ENCODE measurements at regions not wholly inside any gene's neighbourhood (a gene's known extent, or its start where the extent isn't known, plus 50 kb on each side); places are given as distances from the start of the nearest gene placed in this dataset.
"Not testable (repeated sequence)": the region's sequence is repeated elsewhere in the genome, so short reads cannot be mapped to it uniquely, and the experiment has no call there.

DNA sequence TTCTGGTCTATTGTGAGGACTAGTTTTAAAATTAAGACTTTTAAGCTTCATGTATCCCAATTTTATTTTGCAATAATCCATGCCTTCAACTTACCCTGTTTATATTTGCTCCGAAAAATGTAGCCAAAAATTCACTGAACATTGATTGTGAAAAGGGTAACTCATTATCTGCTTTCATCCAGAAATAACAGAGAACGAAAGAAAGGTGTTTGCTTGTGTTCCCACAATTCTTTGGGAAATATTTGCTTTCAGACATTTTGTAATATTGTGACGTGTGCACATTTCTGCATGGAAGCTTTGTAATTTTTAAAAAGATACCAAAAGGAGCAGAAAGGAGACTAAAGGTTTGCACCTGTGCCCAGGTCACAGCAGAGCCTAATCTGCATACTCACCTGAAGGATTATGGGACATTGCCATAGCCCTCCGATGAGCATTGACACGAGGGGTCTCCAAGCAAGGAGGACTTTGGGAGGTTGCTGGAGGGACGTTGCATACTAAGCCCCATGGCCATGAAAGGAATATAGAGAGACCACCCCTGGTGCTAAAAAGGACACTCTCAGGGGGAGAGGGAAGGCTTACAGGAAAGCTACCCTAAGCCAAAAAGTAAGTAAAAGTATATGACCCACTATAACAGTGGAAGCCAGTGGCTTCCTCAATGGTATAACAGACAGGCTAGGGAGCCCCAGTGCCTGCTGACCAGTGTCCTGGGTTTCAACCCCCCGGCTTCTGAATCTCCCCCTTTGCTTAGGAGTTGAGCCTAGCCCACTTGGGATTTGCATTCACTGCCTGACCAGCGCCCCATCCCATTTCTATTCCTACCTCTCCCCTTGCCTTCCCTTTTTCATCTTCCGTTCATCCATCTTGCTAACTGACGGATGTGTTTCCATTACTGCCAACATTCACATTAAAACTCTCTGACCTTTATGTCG lies 148.6 kb upstream of the ZC3H12A start:
- DNase-seq: no peak

DNA sequence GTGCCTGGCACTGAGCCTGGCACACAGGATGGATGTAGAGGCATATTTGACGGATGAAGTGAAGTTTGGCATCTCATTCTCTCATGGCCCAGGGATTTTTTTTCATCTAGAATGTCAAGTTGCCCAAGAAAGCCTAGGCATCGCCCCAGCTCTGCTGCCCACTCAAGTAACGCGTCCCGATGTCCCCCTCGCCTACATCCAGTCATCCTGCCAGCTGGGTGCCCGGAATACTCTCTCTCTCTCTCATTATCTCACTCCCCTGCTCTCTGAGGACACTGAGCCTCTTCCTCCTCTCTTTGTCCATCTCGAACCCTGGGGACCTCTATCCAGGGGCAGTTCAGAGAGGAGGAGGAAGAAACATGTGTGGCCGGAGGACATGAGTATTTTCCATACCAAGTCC lies 142.3 kb upstream of the ZC3H12A start:
- DNase-seq: no peak

DNA sequence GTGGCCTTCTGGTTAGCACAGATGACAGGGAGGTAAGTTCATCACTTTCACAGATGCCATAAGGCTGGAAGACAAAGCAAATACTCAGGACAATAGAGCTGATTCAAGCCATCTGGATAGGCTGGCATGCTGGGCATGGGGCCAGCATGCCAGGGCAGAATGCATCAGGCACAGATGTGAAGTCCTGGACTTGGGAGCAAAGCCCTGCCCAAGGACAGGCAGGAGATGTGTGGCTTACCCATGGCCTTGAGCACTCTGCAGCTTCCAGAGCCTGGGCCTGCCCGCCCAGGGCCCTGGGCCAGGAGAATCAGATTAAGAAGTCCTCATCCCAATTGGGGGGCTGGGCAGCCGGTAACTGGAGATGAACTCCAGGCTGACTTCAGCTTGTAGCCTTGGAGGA lies 135.7 kb upstream of the ZC3H12A start:
- DNase-seq: peak; percentile 86 to 97

DNA sequence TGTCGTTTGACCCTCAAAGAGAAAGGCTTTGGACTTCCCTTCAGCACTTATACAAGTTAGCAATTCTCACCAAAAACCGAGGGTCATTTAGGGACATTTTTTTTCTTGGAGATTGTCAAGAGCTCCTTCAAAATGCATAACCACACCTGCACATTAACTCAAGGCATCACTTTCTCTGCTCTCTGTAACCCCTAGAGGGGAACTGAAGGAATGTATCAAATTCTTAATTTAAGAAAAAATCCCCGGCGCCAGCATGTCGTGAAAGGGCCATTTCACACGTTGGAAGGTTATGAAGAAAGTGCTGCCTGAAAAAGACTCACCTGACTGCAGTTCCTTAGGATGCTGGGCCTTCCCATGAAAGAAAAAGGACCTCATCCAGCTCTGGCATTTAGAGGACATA lies 131.6 kb upstream of the ZC3H12A start:
- peak in 1 of 2 experiments; percentile 8 for DNase-seq

DNA sequence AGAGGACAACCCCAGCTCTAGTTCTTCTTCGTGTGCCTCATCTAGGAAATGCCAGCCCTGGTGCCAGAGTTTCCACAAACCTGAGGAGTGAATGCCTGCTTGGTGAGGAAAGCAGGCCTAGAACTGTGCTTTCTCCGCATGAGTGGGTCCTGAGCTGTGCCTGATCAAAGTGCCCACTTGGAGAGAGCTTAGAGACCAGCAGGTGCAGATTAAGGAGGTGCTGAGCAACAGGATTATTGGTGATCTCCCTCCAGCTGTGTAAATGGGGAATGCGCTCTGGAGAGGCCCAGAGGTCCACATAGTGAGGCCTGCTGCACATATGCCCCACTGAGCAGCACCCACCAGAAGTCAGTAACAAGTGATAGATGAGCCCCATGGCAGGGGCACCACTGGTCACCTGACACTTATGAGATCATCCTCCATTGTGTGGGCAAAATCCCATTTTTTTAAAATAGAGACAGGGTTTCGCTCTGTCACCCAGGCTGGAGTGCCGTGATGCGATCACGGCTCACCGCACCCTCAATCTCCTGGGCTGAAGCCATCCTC lies 127.2 kb upstream of the ZC3H12A start:
- DNase-seq: peak; percentile 85 to 95

DNA sequence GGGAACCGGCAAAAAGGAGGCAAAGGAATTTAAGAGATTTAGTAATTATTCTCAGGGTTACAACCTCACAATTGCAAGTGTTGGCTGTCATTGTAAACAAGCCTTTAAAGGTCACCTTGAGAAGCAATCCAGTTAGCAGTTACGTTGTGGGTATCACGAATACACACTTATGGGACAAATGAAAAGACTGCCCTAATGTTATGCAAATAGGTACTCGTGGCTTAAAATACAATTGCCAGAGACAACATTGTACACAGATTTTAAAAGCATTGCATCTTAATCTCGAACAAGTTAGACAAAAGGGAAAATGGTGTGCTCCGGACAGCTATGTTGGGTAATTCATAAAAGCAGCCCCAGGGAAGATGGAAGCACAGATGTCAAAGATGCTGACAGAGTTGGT lies 120.5 kb upstream of the ZC3H12A start:
- no peak for DNase-seq

GRCh38 chr1:37354876-37355650 lies 119.3 kb upstream of the ZC3H12A start:
- DNase-seq: no peak

- no peak for DNase-seq
Observed at GRCh38 chr1:37358992-37359391, 115.4 kb upstream of the ZC3H12A start.

- DNase-seq: peak in 1 of 2 experiments; percentile 9
Observed at GRCh38 chr1:37360011-37360410, 114.4 kb upstream of the ZC3H12A start.

DNA sequence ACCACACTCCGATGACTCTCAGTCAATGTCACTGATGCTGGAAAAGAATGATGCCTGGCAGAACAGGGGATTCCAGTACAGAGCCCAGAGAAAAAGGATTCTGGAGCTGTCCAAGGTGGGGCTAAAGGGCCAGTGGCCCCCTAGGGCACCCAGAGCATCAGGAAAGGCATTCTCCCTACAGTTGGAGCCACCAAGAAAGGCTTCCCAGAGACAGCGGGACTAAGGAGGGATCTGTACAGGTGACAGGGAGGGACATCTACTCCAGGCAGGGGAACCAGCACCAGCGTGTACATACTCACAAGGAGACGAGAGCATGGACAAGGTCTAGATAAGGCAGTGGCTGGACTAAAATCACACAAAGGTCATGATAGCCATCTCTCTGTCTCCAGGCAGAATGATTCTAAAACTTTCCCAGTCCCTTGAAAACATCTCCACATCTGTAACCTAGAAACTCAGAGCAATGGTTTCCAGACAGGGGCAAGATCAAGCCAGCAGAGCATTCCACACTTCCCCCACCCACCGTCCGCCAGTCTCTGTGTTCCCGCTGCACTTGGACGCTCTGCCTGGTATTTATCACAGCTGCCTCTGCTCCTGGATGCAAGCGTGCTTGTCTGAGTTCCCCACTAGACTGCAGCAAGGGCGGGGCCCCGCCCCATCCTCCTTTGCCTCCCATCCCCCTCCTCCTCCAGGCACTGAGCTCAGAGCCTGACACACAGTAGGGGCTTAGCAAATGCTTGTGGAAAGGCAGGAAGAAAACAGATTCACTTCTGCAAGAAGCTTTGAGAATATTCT lies 111.6 kb upstream of the ZC3H12A start:
- DNase-seq: no peak

DNA sequence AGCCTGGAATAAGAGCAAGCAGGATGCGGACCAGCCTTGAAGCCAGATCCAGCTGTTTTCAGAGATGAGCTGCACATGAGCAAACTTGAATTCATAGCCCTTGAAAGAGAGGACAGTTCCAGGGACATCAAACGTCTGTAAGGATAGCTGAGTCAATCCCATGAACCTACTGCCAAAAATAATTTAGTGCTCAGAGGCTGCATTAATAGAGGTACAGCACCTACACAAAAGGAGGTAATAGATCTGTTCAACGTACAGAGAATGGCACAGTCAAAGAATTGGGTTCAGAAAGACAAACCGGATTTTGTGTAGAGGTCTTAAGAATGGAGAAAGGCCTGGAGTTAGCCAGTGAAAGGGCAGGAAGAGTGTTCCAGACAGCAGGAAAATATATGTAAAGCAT lies 110.8 kb upstream of the ZC3H12A start:
- no peak for DNase-seq

DNA sequence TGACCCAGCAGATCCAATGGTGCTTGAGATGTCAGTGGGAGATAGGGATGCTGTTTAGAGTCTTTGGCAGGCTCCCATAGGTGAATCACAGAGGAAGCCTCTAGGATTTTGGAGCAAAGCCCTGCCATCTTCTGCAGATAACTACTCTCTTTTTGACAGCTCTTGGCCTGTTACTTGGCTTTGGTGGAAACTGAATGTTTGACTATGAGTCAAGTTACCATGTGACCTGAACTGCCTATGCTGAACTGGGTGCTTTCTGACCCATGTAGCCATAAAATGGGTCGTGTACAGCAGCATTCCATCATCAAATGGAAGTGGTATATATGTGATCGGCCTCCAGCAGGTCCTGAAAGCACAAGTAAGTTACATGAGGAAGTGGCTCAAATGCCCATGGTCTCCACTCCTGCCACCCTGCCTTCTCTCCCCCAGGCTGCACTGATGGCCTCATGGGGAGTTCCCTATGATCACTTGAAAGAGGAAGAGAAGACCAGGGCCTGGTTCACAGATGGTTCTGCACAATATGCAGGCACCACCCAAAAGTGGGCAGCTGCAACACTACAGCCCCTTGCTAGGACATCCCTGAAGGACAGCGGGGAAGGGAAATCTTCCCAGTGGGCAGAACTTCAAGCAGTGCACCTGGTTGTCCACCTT lies 105.6 kb upstream of the ZC3H12A start:
- not testable (repeated sequence) for DNase-seq

- peak; percentile 60 to 79 for DNase-seq
Observed at GRCh38 chr1:37372302-37372701, 102.1 kb upstream of the ZC3H12A start.

DNA sequence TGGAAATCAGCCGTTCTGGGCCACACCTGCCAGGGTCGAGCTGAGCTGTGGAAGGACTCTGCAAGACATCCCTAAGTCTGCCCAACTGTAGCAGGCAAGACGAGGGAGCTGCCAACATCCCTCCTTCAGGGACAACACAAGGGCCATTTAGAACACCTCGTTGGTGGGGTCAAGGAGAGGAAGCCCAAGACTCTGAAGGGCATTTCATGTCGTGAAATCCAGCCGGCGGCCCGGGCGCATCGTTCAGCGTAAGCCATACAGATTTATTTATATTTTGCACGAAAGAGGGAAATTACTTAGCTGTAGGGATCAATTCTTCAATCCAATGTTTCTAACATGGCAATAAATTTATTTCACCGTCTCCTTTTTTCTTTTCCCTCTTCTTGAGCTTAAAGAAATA lies 101.7 kb upstream of the ZC3H12A start:
- DNase-seq: no peak

DNA sequence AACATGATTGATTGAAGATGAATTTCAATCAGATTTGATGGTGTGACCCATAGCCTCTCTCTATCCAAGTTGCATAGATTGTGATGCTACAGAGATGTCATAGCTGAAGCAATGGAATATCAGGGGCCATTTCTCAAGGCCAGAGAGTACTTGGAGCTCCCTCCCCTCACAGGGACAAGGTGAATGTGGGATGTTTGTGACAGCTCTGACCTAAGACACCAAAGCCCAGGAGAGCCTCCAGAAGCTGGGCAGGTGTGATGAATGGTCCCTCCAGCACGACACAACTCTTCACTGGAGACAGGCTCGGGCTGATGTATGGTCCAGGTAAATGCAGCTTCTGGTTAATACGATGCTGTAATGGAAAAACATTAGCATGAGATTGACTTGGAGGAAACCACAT lies 101.0 kb upstream of the ZC3H12A start:
- DNase-seq: no peak

DNA sequence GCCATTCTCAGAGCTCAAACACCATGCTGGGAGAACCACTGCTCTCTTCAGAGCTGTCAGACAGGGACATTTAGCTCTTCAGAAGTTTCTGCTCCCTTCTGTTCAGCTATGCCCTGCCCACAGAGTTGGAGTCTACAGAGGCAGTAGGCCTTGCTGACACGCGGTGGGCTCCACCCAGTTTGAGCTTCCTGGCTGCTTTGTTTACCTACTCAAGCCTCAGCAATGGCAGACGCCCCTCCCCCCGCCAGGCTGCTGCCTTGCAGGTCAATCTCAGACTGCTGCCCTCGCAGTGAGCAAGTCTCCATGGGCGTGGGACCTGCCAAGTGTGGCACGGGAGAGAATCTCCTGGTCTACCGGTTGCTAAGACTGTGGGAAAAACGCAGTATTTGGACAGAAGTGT lies 93.8 kb upstream of the ZC3H12A start:
- not testable (repeated sequence) for DNase-seq

DNA sequence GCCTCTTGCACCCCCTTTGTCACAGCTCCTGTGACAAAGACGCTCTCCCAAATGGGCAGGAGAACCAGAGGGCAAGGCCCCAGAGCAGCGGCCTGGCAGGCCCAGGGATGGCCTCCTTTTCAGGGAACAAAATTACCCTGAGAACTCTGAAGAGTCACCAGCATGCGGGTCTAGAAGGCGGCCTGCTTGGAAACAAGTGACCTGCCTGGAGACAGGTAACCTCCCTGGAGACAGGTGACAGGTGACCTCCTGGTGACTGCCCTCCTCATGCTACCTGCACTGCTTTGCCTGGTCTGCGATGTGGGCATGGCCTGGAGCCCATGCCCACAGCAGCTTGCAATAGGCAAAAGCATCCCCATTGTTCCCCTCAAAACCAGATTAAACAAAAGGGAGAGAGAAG lies 86.5 kb upstream of the ZC3H12A start:
- no peak for DNase-seq

GRCh38 chr1:37389327-37389726 lies 85.1 kb upstream of the ZC3H12A start:
- no peak for DNase-seq

DNA sequence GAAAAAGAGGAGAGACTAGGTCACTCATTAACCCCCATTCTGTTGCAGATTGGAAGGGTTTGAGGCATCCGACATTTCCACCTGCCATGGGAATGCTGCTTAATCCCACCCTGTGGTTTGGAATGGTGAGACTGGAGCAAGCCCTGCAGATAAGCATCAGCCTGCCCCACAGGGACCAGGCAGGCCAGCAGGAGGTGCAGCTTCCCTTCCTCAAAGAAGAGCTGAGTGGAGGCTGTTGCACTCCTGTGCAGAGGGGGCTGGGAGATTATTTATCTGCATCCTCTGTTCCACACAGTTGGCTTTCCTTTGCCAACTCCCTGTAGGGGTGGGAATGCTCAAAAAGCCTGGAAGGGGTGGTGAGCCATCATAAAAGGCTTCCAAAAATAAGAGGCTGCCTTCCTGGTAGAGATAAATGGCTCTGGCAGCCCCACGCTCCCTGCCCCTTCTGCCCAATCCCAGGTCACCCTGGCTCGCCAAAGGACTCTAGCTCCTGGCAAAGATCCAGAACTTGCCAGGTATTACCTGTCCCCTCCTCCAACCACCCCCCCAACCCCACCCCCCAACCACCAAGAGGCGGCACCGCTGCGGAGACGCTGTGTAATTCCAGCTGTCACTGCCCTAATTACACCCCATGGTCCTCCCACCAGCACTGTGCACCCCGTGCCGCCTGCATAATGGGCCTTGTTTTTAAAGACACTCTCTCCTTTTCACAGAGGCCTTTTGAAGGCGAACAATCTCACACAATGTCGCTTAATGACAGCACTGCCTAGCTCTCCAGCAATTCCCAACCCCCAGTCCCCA lies 83.0 kb upstream of the ZC3H12A start:
- DNase-seq: peak; percentile 6 to 62

- no peak for DNase-seq
Observed at GRCh38 chr1:37392051-37392450, 82.3 kb upstream of the ZC3H12A start.

Data from NCI-H524 (cell line).